Left renal pelvis (tissue), 4 donors: ENCODE measurements at regions not wholly inside any gene's neighbourhood (a gene's known extent, or its start where the extent isn't known, plus 50 kb on each side); places are given as distances from the start of the nearest gene placed in this dataset.
"Not testable (repeated sequence)": the region's sequence is repeated elsewhere in the genome, so short reads cannot be mapped to it uniquely, and the experiment has no call there.

Experiments
- DNase-seq, 4 donors: peaks; one replicate each; pipeline ENCODE4 v3.0.0-alpha.2; 2013; ENCODE audit warnings: low read depth in 4 of 4, low spot score in 3 of 4

DNA sequence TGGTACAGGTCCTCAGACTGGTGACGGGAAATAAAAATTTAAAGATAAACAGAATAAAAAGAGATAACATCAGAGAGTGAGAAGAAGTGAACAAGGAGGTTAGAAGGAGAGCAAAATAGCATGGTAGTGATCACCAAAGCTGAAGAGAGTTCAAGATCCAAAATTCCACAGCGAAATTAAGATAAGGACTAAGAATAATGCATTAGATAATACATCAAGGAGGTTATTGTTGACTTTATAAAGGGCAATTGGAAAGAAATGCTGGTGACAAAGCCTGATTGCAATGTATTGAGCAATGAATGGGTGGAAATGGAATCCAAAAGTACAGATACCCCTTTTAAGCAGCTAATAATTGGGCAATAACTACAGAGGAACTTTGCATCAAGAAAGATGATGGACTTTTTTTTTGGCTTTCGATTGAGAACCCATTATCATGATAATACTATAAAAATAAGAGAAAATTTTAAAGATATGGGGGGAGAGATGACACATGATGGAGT lies 101.6 kb upstream of the MAP9 start:
- no peak for DNase-seq

- DNase-seq, result no peak
Measured at GRCh38 chr4:155474758-155475157, 98.0 kb upstream of the MAP9 start.

DNA sequence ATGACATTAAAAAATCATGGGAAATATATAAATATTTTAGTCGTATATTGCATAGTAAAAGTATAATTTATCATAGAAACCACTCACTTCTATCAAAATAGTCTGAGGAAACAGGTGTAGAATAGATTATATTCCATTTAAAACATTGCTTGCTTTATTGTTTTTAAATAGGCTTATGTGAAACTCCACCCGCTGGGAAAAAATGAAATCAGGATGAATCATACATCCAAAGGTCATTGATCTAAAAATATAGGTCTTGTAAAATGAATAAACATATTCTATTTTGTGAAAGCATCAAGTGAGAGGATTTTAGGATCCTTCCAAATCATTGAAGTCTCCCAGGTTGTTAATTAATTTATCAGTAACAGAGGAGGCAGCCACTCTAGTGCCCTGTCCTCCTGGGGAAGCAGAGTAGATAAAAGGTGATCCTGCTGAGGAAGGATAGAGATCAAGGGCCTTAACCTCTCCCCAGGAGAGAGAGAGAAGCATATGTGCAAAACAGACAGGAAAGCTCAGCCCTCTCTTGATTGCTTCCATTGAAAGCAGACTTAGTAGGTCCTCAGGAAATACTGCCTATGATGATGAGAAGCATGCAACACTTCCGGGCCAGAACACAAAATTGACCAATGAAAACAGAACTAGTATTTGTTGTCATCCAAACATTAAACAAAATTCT lies 96.8 kb upstream of the MAP9 start:
- DNase-seq, result no peak

DNA sequence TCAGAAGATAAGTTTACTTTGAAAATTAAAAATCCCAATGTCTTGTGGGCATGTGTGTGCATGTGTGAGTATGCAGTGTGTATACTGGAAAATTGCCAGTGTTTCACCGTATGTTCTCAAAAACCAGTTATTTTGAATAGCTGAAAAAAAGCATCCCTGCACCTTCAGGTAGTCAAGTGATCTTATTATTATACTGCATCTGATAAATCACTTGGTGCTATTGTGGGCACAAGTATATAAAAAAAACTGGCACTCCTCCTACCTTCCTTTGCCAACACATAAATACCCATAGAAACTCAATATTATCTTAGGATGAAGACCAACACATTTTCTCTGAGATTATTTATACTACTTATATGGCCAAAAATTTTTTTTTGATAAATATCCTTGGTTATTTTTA lies 91.5 kb upstream of the MAP9 start:
- DNase-seq, result no peak

- DNase-seq, result no peak
Measured at GRCh38 chr4:155450676-155451075, 73.9 kb upstream of the MAP9 start.

GRCh38 chr4:155445306-155445705 lies 68.5 kb upstream of the MAP9 start:
- DNase-seq, result no peak

DNA sequence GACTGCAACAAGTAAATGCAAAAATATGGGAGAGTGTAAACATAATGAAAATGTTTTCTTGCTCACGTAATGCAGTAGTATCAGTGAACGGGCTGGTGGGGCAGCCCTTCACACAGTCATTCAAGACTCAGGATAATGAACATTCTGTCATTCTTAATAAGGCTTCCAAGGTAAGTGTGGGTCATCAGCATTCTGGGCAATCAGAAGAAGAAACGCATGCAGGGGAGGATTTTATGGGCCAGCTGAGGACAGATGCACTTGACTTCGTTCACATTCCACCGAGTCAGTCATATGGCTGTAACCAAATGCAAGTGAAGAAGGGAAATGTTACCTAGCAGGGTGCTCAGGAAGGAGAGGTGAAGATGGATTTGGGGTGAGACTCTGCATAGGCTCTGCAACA lies 68.0 kb upstream of the MAP9 start:
- no peak for DNase-seq

DNA sequence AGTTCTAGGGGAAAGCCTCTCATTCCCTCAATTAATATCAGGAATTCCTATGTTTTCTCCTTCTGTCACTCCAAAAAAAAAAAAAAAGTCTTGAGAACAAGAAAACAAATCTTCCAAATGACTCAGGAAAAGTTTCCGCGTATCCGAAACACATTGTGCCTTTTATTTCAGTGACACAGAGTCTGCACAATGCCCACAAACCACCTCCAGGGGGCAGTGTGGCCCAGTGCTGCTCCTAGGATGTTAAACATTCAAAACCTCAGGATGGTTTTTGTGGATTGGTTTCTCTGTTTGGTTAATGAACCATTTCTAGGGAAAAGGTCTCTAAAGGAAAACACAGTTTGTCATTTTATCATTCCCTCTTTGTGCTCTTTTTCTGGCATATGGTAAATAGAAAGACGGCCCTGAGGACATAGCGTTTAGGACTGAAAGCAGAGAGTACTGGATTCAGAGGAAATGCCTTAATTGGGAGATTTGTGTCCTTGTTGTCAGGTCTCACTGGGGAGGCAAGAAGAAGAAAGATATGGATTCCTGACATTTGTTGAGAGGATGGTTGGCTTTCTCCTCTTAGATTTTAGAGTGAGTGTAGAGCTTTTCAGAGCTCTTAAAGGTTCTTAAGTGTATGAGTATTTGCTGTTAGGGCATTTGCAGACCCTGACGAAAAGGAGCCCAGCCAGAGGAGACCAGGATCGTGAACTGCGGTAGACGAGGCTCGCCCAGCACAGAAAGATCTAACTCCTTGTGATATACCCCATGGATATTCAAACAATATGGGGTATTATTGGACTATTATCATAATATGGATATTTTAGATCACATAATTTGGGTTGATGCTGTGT lies 65.7 kb upstream of the MAP9 start:
- DNase-seq, result peak; percentile 63 to 73 (median 71)

DNA sequence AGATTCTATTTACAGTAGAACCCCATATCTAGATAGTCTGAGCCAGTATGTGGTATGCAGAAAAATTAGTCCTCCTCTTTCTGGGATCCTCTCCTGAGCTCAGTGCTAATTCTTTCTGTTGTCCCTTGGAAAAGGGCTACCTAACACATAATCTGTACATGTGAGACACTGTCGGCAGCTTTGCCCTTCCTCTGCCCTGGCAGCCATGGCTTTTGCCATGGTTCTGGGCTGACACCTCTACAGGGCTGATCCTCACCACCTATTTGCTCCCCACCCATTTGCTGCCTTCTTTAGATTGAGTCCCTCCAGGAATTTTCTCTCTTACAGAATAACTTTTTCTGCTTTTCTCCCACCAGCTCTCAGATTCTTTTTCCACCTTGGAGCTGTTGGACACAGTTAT lies 64.7 kb upstream of the MAP9 start:
- DNase-seq, result no peak

DNA sequence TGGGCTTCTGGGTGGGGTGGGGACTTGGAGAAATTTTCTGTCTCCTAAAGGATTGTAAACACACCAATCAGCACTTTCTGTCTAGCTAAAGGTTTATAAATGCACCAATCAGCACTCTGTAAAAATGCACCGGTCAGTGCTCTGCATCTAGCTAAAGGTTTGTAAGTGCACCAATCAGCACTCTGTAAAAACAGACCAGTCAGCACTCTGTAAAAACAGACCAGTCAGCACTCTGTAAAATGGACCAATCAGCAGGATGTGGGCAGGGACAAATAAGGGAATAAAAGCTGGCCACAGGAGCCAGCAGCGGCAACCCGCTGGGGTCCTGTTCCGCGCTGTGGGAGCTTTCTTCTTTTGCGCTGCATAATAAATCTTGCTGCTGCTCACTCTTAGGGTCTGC lies 63.0 kb upstream of the MAP9 start:
- DNase-seq, result not testable (repeated sequence)

DNA sequence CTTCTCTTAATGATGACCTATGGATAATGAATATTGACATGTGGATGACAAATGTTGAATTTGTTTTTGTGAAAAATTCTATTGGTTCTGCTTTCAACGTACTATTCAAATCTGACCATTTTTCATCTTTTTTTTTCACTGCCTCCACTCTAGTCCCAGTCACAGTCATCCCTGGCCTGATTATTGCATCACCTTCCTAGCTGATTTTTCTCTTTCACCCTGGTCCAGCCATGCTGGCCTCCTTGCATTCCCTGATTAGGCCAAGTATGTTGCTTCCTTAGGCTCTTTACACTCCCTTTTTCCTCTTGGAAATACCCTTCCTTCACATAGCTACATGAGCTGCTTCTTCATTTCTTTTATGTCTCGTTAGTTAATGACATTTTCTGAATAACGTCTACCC lies 58.1 kb upstream of the MAP9 start:
- no peak for DNase-seq

- no peak for DNase-seq
Measured at GRCh38 chr4:155434366-155434765, 57.6 kb upstream of the MAP9 start.

DNA sequence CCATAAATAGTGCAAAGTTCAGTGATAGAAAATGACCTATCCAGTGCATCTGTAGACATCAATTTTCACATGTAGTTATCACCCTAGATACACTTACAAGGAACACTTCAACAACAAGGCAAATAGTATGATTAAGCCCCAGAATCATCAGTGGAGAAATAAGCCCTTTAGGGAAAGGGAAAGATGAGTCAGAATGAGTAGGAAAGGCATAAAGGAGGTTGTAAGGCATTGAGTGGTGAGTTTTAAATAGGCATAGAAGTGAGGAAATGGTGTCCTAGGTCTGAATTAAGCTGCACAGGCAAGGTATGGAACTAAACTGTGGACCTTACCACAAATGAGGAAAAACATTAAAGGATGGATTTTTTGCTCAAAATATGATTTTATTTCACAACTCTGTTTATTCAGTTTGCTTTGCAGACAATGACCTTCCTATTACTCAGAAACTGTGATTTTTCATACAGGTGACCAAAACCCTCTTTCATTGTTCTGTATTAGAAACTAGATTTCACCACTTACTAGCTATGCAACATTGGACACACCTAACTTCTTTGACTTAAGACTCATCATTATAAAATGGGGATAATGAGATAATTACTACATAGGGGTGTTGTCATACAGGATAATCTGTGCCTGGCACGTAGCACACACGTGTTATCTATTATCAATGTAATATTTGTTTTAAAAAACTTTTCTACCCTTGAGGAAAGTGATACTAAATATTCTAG lies 57.0 kb upstream of the MAP9 start:
- DNase-seq, result no peak

- DNase-seq, result no peak
Measured at GRCh38 chr4:155430895-155431795, 54.4 kb upstream of the MAP9 start.

- DNase-seq, result no peak
Measured at GRCh38 chr4:155428128-155428527, 51.4 kb upstream of the MAP9 start.

DNA sequence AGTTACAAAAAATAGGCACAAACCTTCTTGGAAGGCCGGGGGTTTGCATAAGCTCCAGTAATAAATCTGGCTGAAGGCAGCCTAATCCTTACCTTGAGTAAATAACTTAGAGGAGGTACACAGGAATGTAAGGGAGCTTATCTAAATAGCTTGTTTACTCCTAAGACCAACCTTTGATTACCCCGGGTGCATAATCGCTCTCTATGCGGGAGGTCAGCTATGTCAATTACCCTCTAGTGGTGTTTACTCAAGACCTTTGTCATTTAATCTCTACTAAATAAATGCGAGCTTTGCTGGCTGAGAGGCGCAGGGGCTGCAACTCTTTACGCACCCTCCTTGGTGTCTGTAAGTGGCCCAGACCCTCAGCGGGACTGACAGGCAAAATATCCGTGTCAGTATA lies 50.2 kb upstream of the MAP9 start:
- no peak for DNase-seq
